PC-3 (cell line): ENCODE measurements at regions not wholly inside any gene's neighbourhood (a gene's known extent, or its start where the extent isn't known, plus 50 kb on each side); places are given as distances from the start of the nearest gene placed in this dataset.

Experiments used
- ATAC-seq: fragments of 200-7000 bp; cut with Tn5 transposase; 2 replicates; pipeline ENCODE4 v1.9.1; 2020; ENCODE audit warnings: mild to moderate bottlenecking, moderate library complexity
- BruUV-seq: library from RNA; stranded (reverse); fragments of 400-500 nt; replicated peaks from 2 replicates; lab custom pipeline; 2021; lab: Mats Ljungman, UMichigan
- CTCF ChIA-PET: fragments of 300-600 bp; sonication (Branson Sonifier 250); formaldehyde crosslinking; loops from one replicate; lab custom pipeline; 2022; ENCODE audit warnings: antibody characterized with exemption; lab: Charles Lee
- POLR2A ChIA-PET: fragments of 300-600 bp; sonication (Branson Sonifier 250); formaldehyde crosslinking; loops from one replicate; lab custom pipeline; 2022; ENCODE audit warnings: antibody characterized with exemption; ENCODE audit not compliant: unreplicated experiment; lab: Charles Lee
- DNase-seq: peaks from one replicate; pipeline ENCODE4 v3.0.0-alpha.2; 2015
- H2AFZ ChIP-seq: fragments of 300-600 bp; sonication (generic); 2 replicates; pipeline ENCODE4 v1.6.0; 2016; ENCODE audit warnings: antibody characterized with exemption, low read length
- H3F3A ChIP-seq: fragments of 300-600 bp; sonication (generic); one replicate; pipeline ENCODE4 v1.6.0; 2017; ENCODE audit warnings: antibody characterized with exemption, low read length, control low read depth, mild to moderate bottlenecking; ENCODE audit not compliant: unreplicated experiment
- H3K27ac ChIP-seq: fragments of 300-600 bp; sonication (generic); 2 replicates; pipeline ENCODE4 v1.5.1; 2016; ENCODE audit warnings: mild to moderate bottlenecking, low read length
- H3K27me3 ChIP-seq: fragments of 300-600 bp; sonication (generic); 2 replicates; pipeline ENCODE4 v1.6.1; 2016; ENCODE audit warnings: low read length, mixed read lengths
- H3K36me3 ChIP-seq: fragments of 300-600 bp; sonication (generic); 2 replicates; pipeline ENCODE4 v1.6.1; 2016; ENCODE audit warnings: low read depth, mixed run types, low read length, mixed read lengths
- H3K4me1 ChIP-seq: fragments of 300-600 bp; sonication (generic); 2 replicates; pipeline ENCODE4 v1.5.1; 2016; ENCODE audit warnings: low read length; ENCODE audit not compliant: insufficient read depth
- H3K4me2 ChIP-seq: fragments of 300-600 bp; sonication (generic); 2 replicates; pipeline ENCODE4 v1.6.0; 2016; ENCODE audit warnings: low read length
- H3K4me3 ChIP-seq: fragments of 300-600 bp; sonication (generic); 2 replicates; pipeline ENCODE4 v1.5.1; 2016; ENCODE audit warnings: mild to moderate bottlenecking, low read length, mixed read lengths
- H3K79me2 ChIP-seq: fragments of 300-600 bp; sonication (generic); 2 replicates; pipeline ENCODE4 v1.6.1; 2017; ENCODE audit warnings: low read length, mixed read lengths
- H3K9ac ChIP-seq: fragments of 300-600 bp; sonication (generic); 2 replicates; pipeline ENCODE4 v1.6.0; 2016; ENCODE audit warnings: mild to moderate bottlenecking, low read length
- H3K9me2 ChIP-seq: fragments of 300-600 bp; sonication (generic); replicated peaks from 2 replicates; pipeline ENCODE4 v1.6.1; 2016; ENCODE audit warnings: mixed run types, low read length, mixed read lengths
- H3K9me3 ChIP-seq: fragments of 300-600 bp; sonication (generic); 2 replicates; pipeline ENCODE4 v1.6.1; 2016; ENCODE audit warnings: low read length, mixed read lengths
- H4K20me1 ChIP-seq: fragments of 300-600 bp; sonication (generic); 2 replicates; pipeline ENCODE4 v1.6.1; 2016; ENCODE audit warnings: low read length, mixed read lengths
- CTCF ChIP-seq: fragments of 300-600 bp; sonication (generic); conservative IDR thresholded peaks from 2 replicates; pipeline ENCODE4 v1.5.1; 2017; ENCODE audit warnings: antibody characterized with exemption, low read depth, mild to moderate bottlenecking, low read length
- EZH2 ChIP-seq: fragments of 300-600 bp; sonication (generic); IDR thresholded peaks from one replicate; pipeline ENCODE4 v1.6.1; 2017; ENCODE audit warnings: antibody characterized with exemption, mild to moderate bottlenecking, low read length; ENCODE audit not compliant: unreplicated experiment
- EZH2phosphoT487 ChIP-seq: fragments of 300-600 bp; sonication (generic); IDR thresholded peaks from 2 replicates; pipeline ENCODE4 v1.6.1; 2018; ENCODE audit warnings: mild to moderate bottlenecking, antibody characterized with exemption, low read length, borderline replicate concordance
- intact Hi-C: fragments of 100-400 bp; cut with micrococcal nuclease; formaldehyde crosslinking; loops from 2 replicates; pipeline ENCODE4 v1.9.0; 2023

- Histone ChIP-seq H3F3A (no peaks in the 10 kb centered on the region), H3K4me3 (no peak overlapping the region), H3K36me3 (no peaks in the 10 kb centered on the region), H4K20me1 (no peaks in the 10 kb centered on the region), H3K4me1 (no peaks in the 10 kb centered on the region), H3K4me2 (no peak overlapping the region), H3K79me2 (no peaks in the 10 kb centered on the region), H3K9ac (no peak overlapping the region), H3K9me3 (no peaks in the 10 kb centered on the region), H3K9me2 (no peaks in the 10 kb centered on the region), H2AFZ (no peak overlapping the region), H3K27ac (no peak overlapping the region), H3K27me3 (peaks cover 7% of the 10 kb centered on the region; the same call in 1 of the 2 replicates)
- no peak for TF ChIP-seq EZH2
- TF ChIP-seq CTCF: no peak
- TF ChIP-seq EZH2phosphoT487: no peak
- POLR2A ChIA-PET: no interaction called here
- CTCF ChIA-PET: no interaction called here
- DNase-seq: no peak
- ATAC-seq: no peak
- no TSS peak for BruUV-seq
- intact Hi-C loops: no loop called here
Observed at GRCh38 chr15:70159713-70160009, 61.9 kb upstream of the TLE3 start.

- Histone ChIP-seq H3K4me2 (no peak overlapping the region), H3K9ac (no peak overlapping the region), H3K9me2 (no peaks in the 10 kb centered on the region), H3K27ac (no peak overlapping the region), H2AFZ (no peak overlapping the region), H3K79me2 (no peaks in the 10 kb centered on the region), H4K20me1 (no peaks in the 10 kb centered on the region), H3K4me1 (no peaks in the 10 kb centered on the region), H3K27me3 (peaks cover 7% of the 10 kb centered on the region; the same call in 1 of the 2 replicates), H3K36me3 (no peaks in the 10 kb centered on the region), H3F3A (no peaks in the 10 kb centered on the region), H3K9me3 (no peaks in the 10 kb centered on the region), H3K4me3 (no peak overlapping the region)
- no peak for ATAC-seq
- POLR2A ChIA-PET: no interaction called here
- CTCF ChIA-PET: no interaction called here
- intact Hi-C loops: no loop called here
- TF ChIP-seq CTCF: no peak
- no peak for TF ChIP-seq EZH2
- no peak for TF ChIP-seq EZH2phosphoT487
- DNase-seq: no peak
- no TSS peak for BruUV-seq
Observed at GRCh38 chr15:70159001-70159712, 61.4 kb upstream of the TLE3 start.

GRCh38 chr15:70158309-70159000, 60.7 kb upstream of the TLE3 start:
- H3K27ac ChIP-seq: no peak overlapping the region
- no peak overlapping the region for H2AFZ ChIP-seq
- no peaks in the 10 kb centered on the region for H3K9me2 ChIP-seq
- POLR2A ChIA-PET: no interaction called here
- H3F3A ChIP-seq: no peaks in the 10 kb centered on the region
- ATAC-seq: no peak
- H4K20me1 ChIP-seq: no peaks in the 10 kb centered on the region
- no peak for TF ChIP-seq EZH2phosphoT487
- TF ChIP-seq EZH2: no peak
- TF ChIP-seq CTCF: no peak
- H3K9me3 ChIP-seq: no peaks in the 10 kb centered on the region
- peaks cover 7% of the 10 kb centered on the region; the same call in 1 of the 2 replicates for H3K27me3 ChIP-seq
- H3K79me2 ChIP-seq: no peaks in the 10 kb centered on the region
- intact Hi-C loops: no loop called here
- H3K4me3 ChIP-seq: no peak overlapping the region
- DNase-seq: no peak
- BruUV-seq: no TSS peak
- no peaks in the 10 kb centered on the region for H3K36me3 ChIP-seq
- no peak overlapping the region for H3K4me2 ChIP-seq
- no peaks in the 10 kb centered on the region for H3K4me1 ChIP-seq
- no peak overlapping the region for H3K9ac ChIP-seq
- CTCF ChIA-PET: no interaction called here
